ENCODE measurements at regions not wholly inside any gene's neighbourhood (a gene's known extent, or its start where the extent isn't known, plus 50 kb on each side); places are given as distances from the start of the nearest gene placed in this dataset.

GRCh38 chr7:97418312-97418711 lies 300.8 kb downstream of the SDHAF3 start:
- TF ChIP-seq EP300 (IDR thresholded peaks at IDR 0.05) (no peak), POLR2A (IDR thresholded peaks at IDR 0.05) (no peak), CTCF (IDR thresholded peaks at IDR 0.05) (no peak), POLR2AphosphoS5 (IDR thresholded peaks at IDR 0.05) (no peak)
- no peaks in the 10 kb centered on the region for H3K9me3 ChIP-seq
- H3K27me3 ChIP-seq = no peaks in the 10 kb centered on the region
- H3K36me3 ChIP-seq = no peaks in the 10 kb centered on the region
- H3K4me1 ChIP-seq = no peaks in the 10 kb centered on the region
- intact Hi-C loops (cut with DNase I; ENCODE audit: low total_unique reads) = no loop called here
- no peak for DNase-seq
- WGBS, 5 donors = 92 to 100% (median 94%) methylated on average over 2 of the region's 2 CpGs
- H3K27ac ChIP-seq = no peak overlapping the region
- H3K4me3 ChIP-seq = no peak overlapping the region

- Histone ChIP-seq H3K4me1 (no peaks in the 10 kb centered on the region), H3K27ac (no peak overlapping the region), H3K36me3 (no peaks in the 10 kb centered on the region), H3K9me3 (no peaks in the 10 kb centered on the region), H3K4me3 (no peak overlapping the region), H3K27me3 (no peaks in the 10 kb centered on the region)
- 76 to 95% (median 87%) methylated on average over 5 of the region's 5 CpGs for WGBS, 5 donors
- TF ChIP-seq CTCF (IDR thresholded peaks at IDR 0.05) = no peak
- no peak for TF ChIP-seq POLR2A (IDR thresholded peaks at IDR 0.05)
- no peak for TF ChIP-seq EP300 (IDR thresholded peaks at IDR 0.05)
- no peak for TF ChIP-seq POLR2AphosphoS5 (IDR thresholded peaks at IDR 0.05)
- DNase-seq = no peak
- intact Hi-C loops (cut with DNase I; ENCODE audit: low total_unique reads) = no loop called here
Observed at GRCh38 chr7:97419898-97420297, 302.4 kb downstream of the SDHAF3 start.

- DNase-seq = no peak
- intact Hi-C loops (cut with DNase I; ENCODE audit: low total_unique reads) = no loop called here
- Histone ChIP-seq H3K27me3 (no peaks in the 10 kb centered on the region), H3K27ac (no peak overlapping the region), H3K9me3 (no peaks in the 10 kb centered on the region), H3K4me3 (no peak overlapping the region), H3K4me1 (no peaks in the 10 kb centered on the region), H3K36me3 (no peaks in the 10 kb centered on the region)
- no peak for TF ChIP-seq CTCF (IDR thresholded peaks at IDR 0.05)
- TF ChIP-seq POLR2AphosphoS5 (IDR thresholded peaks at IDR 0.05) = no peak
- TF ChIP-seq EP300 (IDR thresholded peaks at IDR 0.05) = no peak
- no peak for TF ChIP-seq POLR2A (IDR thresholded peaks at IDR 0.05)
- WGBS, 5 donors = 72 to 88% (median 78%) methylated on average over 4 of the region's 4 CpGs
Observed at GRCh38 chr7:97421307-97421930, 303.9 kb downstream of the SDHAF3 start.

- Histone ChIP-seq H3K9me3 (no peaks in the 10 kb centered on the region), H3K4me1 (no peaks in the 10 kb centered on the region), H3K27me3 (no peaks in the 10 kb centered on the region), H3K4me3 (no peak overlapping the region), H3K27ac (no peak overlapping the region), H3K36me3 (no peaks in the 10 kb centered on the region)
- 79 to 98% (median 87%) methylated on average over 1 of the region's 1 CpG for WGBS, 5 donors
- intact Hi-C loops (cut with DNase I; ENCODE audit: low total_unique reads) = no loop called here
- TF ChIP-seq CTCF (IDR thresholded peaks at IDR 0.05) = no peak
- no peak for TF ChIP-seq POLR2AphosphoS5 (IDR thresholded peaks at IDR 0.05)
- no peak for TF ChIP-seq POLR2A (IDR thresholded peaks at IDR 0.05)
- TF ChIP-seq EP300 (IDR thresholded peaks at IDR 0.05) = no peak
- no peak for DNase-seq
Observed at GRCh38 chr7:97422046-97422445, 304.5 kb downstream of the SDHAF3 start.
